ENCODE measurements at regions not wholly inside any gene's neighbourhood (a gene's known extent, or its start where the extent isn't known, plus 50 kb on each side); places are given as distances from the start of the nearest gene placed in this dataset.
A peak's percentile ranks its signal among the peaks of the same experiment; 100 is the strongest.
"Not testable (repeated sequence)": the region's sequence is repeated elsewhere in the genome, so short reads cannot be mapped to it uniquely, and the experiment has no call there.

- no peak for DNase-seq (ENCODE audit: low spot score)
- peaks cover 26% of the 10 kb centered on the region for H3K9me3 Mint-ChIP-seq (ENCODE audit: low read depth)
- H3K4me1 Mint-ChIP-seq (ENCODE audit: low read depth) = no peaks in the 10 kb centered on the region
- peaks cover 4% of the 10 kb centered on the region for H3K36me3 Mint-ChIP-seq (ENCODE audit: low read depth)
- no peak overlapping the region for H3K4me3 Mint-ChIP-seq (ENCODE audit: unreplicated experiment)
- H3K27ac Mint-ChIP-seq (ENCODE audit: unreplicated experiment) = no peak overlapping the region
- TF ChIP-seq, protein P1, sequence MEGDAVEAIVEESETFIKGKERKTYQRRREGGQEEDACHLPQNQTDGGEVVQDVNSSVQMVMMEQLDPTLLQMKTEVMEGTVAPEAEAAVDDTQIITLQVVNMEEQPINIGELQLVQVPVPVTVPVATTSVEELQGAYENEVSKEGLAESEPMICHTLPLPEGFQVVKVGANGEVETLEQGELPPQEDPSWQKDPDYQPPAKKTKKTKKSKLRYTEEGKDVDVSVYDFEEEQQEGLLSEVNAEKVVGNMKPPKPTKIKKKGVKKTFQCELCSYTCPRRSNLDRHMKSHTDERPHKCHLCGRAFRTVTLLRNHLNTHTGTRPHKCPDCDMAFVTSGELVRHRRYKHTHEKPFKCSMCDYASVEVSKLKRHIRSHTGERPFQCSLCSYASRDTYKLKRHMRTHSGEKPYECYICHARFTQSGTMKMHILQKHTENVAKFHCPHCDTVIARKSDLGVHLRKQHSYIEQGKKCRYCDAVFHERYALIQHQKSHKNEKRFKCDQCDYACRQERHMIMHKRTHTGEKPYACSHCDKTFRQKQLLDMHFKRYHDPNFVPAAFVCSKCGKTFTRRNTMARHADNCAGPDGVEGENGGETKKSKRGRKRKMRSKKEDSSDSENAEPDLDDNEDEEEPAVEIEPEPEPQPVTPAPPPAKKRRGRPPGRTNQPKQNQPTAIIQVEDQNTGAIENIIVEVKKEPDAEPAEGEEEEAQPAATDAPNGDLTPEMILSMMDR (IDR thresholded peaks at IDR 0.05) = no peak
- peaks cover 9% of the 10 kb centered on the region for H3K27me3 Mint-ChIP-seq (ENCODE audit: low read depth)
These were observed 288.9 kb upstream of the ETAA1 start for GRCh38 chr2:67108231-67108630.

GRCh38 chr2:67124531-67124930 is 272.6 kb upstream of the ETAA1 start:
- Mint-ChIP-seq H3K27ac (ENCODE audit: unreplicated experiment) (no peak overlapping the region), H3K4me1 (ENCODE audit: low read depth) (no peaks in the 10 kb centered on the region), H3K4me3 (ENCODE audit: unreplicated experiment) (no peak overlapping the region), H3K9me3 (ENCODE audit: low read depth) (peaks cover 7% of the 10 kb centered on the region), H3K27me3 (ENCODE audit: low read depth) (peaks cover 3% of the 10 kb centered on the region), H3K36me3 (ENCODE audit: low read depth) (peaks cover 2% of the 10 kb centered on the region)
- DNase-seq (ENCODE audit: low spot score) = no peak
- TF ChIP-seq, protein P1 (IDR thresholded peaks at IDR 0.05) = no peak

DNA sequence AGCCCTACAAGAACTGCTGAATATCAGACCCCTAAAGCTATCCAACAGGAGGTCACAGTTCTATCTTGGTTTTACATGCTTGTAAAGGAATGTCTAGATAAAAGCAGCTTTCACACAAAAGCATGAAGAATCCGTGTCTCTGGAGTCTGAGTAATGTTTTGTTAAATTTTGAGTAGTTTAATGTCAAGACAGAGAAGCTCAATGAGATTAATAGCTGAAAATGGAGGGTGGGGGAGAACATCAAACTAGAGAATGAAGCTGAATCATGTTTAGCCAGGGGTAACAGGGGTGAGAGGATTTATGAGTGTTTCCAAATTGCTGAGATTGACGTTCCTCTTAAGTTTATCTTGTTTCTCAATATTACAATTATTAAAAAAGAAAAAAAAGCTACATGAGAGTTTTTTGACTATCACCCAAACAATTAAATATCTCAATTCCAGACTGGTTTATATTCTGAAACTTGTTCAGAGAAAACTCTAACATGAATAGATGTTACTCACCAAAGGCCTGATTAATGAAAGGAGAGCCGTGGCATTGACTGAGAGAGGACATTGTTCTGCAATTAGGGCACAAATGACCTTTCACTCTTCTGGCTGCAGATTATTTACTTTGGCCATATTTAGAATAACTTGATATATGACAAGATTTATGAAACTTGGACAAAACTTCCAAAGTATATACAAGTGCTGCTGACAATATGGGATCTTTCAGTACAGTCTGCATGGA is 266.4 kb upstream of the ETAA1 start:
- no peak for DNase-seq (ENCODE audit: low spot score)
- Mint-ChIP-seq H3K4me3 (ENCODE audit: unreplicated experiment) (no peak overlapping the region), H3K9me3 (ENCODE audit: low read depth) (peaks cover 2% of the 10 kb centered on the region), H3K4me1 (ENCODE audit: low read depth) (peaks cover 22% of the 10 kb centered on the region), H3K27ac (ENCODE audit: unreplicated experiment) (no peak overlapping the region), H3K36me3 (ENCODE audit: low read depth) (no peaks in the 10 kb centered on the region), H3K27me3 (ENCODE audit: low read depth) (no peaks in the 10 kb centered on the region)
- TF ChIP-seq, protein P1 (IDR thresholded peaks at IDR 0.05) = no peak

DNA sequence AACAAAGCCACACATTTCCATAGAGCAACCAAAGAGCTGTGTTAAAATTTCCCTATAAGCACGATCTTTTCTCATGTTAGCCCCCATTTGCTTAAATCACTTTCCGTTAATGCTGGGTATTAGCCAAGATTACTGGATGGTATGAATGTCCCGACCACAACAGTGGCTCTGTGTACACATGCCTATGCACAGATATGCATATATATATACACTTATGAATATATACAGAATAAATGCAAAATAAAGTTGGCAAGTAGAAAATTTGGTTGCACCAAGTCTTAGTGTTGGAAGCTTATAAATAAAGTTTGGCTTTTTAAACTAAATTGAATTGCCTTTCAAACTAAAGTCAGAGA is 265.9 kb upstream of the ETAA1 start:
- H3K4me1 Mint-ChIP-seq (ENCODE audit: low read depth) = peaks cover 23% of the 10 kb centered on the region
- no peaks in the 10 kb centered on the region for H3K36me3 Mint-ChIP-seq (ENCODE audit: low read depth)
- peaks cover 2% of the 10 kb centered on the region for H3K9me3 Mint-ChIP-seq (ENCODE audit: low read depth)
- DNase-seq (ENCODE audit: low spot score) = no peak
- no peak overlapping the region for H3K4me3 Mint-ChIP-seq (ENCODE audit: unreplicated experiment)
- no peaks in the 10 kb centered on the region for H3K27me3 Mint-ChIP-seq (ENCODE audit: low read depth)
- H3K27ac Mint-ChIP-seq (ENCODE audit: unreplicated experiment) = no peak overlapping the region
- TF ChIP-seq, protein P1 (IDR thresholded peaks at IDR 0.05) = no peak

DNA sequence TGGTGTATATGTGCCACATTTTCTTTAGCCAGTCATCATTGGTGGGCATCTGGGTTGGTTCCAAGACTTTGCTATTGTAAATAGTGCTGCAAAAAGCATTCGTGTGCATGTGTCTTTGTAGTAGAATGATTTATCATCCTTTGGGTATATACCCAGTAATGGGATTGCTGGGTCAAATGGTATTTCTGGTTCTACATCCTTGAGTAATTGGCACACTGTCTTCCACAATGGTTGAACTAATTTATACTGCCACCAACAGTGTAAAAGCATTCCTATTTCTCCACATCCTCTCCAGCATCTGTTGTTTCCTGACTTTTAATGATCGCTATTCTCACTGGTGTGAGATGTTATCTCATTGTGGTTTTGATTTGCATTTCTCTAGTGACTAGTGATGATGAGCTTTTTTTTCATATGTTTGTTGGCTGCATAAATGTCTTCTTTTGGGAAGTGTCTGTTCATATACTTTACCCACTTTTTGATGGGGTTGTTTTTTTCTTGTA is 264.6 kb upstream of the ETAA1 start:
- not testable (repeated sequence) for H3K9me3 Mint-ChIP-seq (ENCODE audit: low read depth); DNase-seq (ENCODE audit: low spot score); H3K27ac Mint-ChIP-seq (ENCODE audit: unreplicated experiment); H3K36me3 Mint-ChIP-seq (ENCODE audit: low read depth); H3K4me3 Mint-ChIP-seq (ENCODE audit: unreplicated experiment); H3K27me3 Mint-ChIP-seq (ENCODE audit: low read depth)
- H3K4me1 Mint-ChIP-seq (ENCODE audit: low read depth) = peaks cover 23% of the 10 kb centered on the region

GRCh38 chr2:67135208-67135607 is 261.9 kb upstream of the ETAA1 start:
- TF ChIP-seq, protein P1 (IDR thresholded peaks at IDR 0.05) = no peak
- H3K4me3 Mint-ChIP-seq (ENCODE audit: unreplicated experiment) = no peak overlapping the region
- H3K27ac Mint-ChIP-seq (ENCODE audit: unreplicated experiment) = peak overlapping the region; percentile 14
- H3K9me3 Mint-ChIP-seq (ENCODE audit: low read depth) = no peaks in the 10 kb centered on the region
- no peak for DNase-seq (ENCODE audit: low spot score)
- H3K36me3 Mint-ChIP-seq (ENCODE audit: low read depth) = no peaks in the 10 kb centered on the region
- H3K27me3 Mint-ChIP-seq (ENCODE audit: low read depth) = peaks cover 3% of the 10 kb centered on the region
- peaks cover 23% of the 10 kb centered on the region for H3K4me1 Mint-ChIP-seq (ENCODE audit: low read depth)

Data from chondrocyte (in vitro differentiated cells).